Ovary (tissue), 7 donors: ENCODE measurements at regions not wholly inside any gene's neighbourhood (a gene's known extent, or its start where the extent isn't known, plus 50 kb on each side); places are given as distances from the start of the nearest gene placed in this dataset.

Experiments
- DNase-seq, 5 donors: peaks; one replicate each; pipeline ENCODE4 v3.0.0-alpha.2; 2019 to 2020
- H3K27ac ChIP-seq, 2 donors: fragments of 200-600 bp; one replicate each; pipeline versions ENCODE4 v1.5.1 to v1.8.0; 2019 to 2022
- H3K27me3 ChIP-seq: fragments of 200-600 bp; one replicate; pipeline ENCODE4 v1.8.0; 2022
- H3K36me3 ChIP-seq: fragments of 200-600 bp; sonication (generic); one replicate; pipeline ENCODE4 v1.5.1; 2019
- H3K4me1 ChIP-seq: one replicate; pipeline ENCODE4 v1.8.1; 2013; ENCODE audit warnings: mild to moderate bottlenecking, moderate library complexity; ENCODE audit not compliant: insufficient read depth
- H3K4me3 ChIP-seq: fragments of 200-600 bp; sonication (generic); one replicate; pipeline ENCODE4 v1.5.1; 2017
- H3K9me3 ChIP-seq, 2 donors: fragments of 200-600 bp in 1 of 2; sonication (generic) in 1 of 2; one replicate each; pipeline versions ENCODE4 v1.5.1 to v1.8.1; 2013 to 2019; ENCODE audit warnings: mild to moderate bottlenecking in 1 of 2, moderate library complexity in 1 of 2
- EP300 ChIP-seq: sonication (generic); formaldehyde crosslinking; IDR thresholded peaks from one replicate; pipeline ENCODE4 v1.6.1; 2017; ENCODE audit warnings: antibody characterized with exemption
- POLR2A ChIP-seq: fragments of 450-650 bp; IDR thresholded peaks from one replicate; pipeline ENCODE4 v1.6.1; 2017; ENCODE audit warnings: antibody characterized with exemption, mild to moderate bottlenecking, moderate library complexity
- WGBS, 3 donors: extraction: QIAGEN DNeasy Blood & Tissue Kit in 1 of 3; methylation state at CpG; one replicate each; pipeline versions ENCODE4 v1.1.5 to v1.1.7; 2013 to 2017; 5-methylcytosine and 5-hydroxymethylcytosine counted together
- intact Hi-C, 4 donors: fragments of 100-400 bp; cut with DNase I; formaldehyde crosslinking; loops; one replicate each; pipeline versions ENCODE4 v1.11.0 to v1.15.1; 2022 to 2023
- TF ChIP-seq, protein P1 (sequence below), 3 donors: fragments of 450-650 bp in 2 of 3; fragments of 200-600 bp in 1 of 3; IDR thresholded peaks; one replicate each; pipeline versions ENCODE4 v1.5.1 to v1.8.0; 2016 to 2022; ENCODE audit warnings: antibody characterized with exemption in 3 of 3, mild to moderate bottlenecking in 1 of 3
- donor health status: DM: no; HTN: no; CAD: no; lungs with moderate emphysema.
- donor health status: DM: no; HTN: no; CAD: no.
- donor health status: Bipolar disorder and iron deficiency.
- donor health status: DM: no; HTN: no; CAD: no.
- donor health status: DM: yes; HTN: yes; CAD: no.

DNA sequence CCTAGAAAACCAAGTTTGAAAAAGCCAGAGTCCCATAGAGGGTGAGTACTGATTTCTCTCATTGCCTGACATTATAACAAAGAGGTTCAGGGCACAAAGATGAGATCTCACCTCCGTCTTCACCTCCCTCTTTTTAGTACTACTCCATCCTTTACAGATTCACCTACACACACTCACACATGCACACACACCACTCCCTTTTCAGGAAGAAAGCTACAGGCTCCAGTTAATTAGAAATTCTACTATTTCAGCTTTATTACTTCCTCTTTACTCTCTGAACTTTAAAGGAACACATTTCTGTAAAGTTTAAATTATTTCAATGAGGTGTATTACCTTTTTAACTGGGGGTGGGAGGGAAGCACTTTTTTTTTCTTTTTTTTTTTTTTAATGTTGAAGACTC, 59.6 kb upstream of the PRDX6 start:
- Histone ChIP-seq H3K27ac (no peak overlapping the region), H3K4me1 (peaks cover 3% of the 10 kb centered on the region), H3K9me3 (no peaks in the 10 kb centered on the region), H3K4me3 (no peak overlapping the region), H3K36me3 (no peaks in the 10 kb centered on the region), H3K27me3 (no peaks in the 10 kb centered on the region)
- TF ChIP-seq POLR2A = no peak
- TF ChIP-seq, protein P1, sequence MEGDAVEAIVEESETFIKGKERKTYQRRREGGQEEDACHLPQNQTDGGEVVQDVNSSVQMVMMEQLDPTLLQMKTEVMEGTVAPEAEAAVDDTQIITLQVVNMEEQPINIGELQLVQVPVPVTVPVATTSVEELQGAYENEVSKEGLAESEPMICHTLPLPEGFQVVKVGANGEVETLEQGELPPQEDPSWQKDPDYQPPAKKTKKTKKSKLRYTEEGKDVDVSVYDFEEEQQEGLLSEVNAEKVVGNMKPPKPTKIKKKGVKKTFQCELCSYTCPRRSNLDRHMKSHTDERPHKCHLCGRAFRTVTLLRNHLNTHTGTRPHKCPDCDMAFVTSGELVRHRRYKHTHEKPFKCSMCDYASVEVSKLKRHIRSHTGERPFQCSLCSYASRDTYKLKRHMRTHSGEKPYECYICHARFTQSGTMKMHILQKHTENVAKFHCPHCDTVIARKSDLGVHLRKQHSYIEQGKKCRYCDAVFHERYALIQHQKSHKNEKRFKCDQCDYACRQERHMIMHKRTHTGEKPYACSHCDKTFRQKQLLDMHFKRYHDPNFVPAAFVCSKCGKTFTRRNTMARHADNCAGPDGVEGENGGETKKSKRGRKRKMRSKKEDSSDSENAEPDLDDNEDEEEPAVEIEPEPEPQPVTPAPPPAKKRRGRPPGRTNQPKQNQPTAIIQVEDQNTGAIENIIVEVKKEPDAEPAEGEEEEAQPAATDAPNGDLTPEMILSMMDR (IDR thresholded peaks at IDR 0.05) = no peak
- TF ChIP-seq EP300 = no peak
- WGBS, 3 donors = 84 to 90% (median 86%) methylated on average over 1 of the region's 1 CpG
- DNase-seq = no peak
- intact Hi-C loops = loop anchor here in 2 of 4 donors (10.0 kb wide), 3 partner anchors 407 to 1327 kb away; partner anchors contain the start of genes CENPL (in 1 of the 2) and DARS2 (in 1 of the 2)

DNA sequence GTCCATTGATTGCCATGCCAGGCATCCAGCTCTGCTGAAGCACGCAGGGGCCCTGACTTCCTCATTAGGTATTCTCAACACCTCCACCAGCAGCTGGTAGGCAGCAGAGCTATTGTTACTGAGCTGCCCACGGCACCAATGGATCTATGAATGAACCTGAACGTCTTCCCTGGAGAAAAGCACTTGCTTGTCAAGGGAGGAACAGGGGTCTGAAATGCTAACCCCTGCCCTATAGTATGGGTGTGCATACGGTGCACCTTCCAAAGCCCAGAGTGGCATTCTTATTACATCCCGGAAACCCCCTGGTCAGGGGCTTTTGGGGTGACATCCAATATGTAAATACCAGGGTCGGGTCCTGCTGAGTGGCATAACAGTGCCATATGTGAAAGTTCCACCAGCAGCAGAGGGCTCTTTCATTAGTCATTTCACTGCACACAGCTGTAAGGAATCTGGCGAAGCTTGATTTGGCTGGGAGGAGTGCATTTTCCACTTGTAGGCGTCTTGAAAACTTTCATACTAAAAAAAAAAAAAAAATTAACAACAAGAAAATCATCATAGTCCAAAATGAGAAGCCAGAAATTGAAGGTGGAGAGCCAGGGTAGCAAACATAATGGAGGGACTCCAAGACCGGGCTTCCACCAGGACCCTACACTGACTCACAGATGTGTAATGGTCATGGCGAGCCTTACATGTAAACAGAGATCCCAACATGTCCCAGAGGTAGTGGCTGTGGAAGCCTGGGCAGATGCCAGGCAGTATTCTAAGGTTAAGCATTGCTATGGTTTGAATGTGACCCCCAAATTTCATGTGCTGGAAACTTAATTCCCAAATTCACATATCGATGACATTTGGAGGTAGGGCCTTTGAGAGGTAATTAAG, 58.8 kb upstream of the PRDX6 start:
- TF ChIP-seq, protein P1 (IDR thresholded peaks at IDR 0.05) = no peak
- TF ChIP-seq POLR2A (no peak), EP300 (no peak)
- H3K4me3 ChIP-seq = no peak overlapping the region
- 83 to 88% (median 88%) methylated on average over 11 of the region's 11 CpGs for WGBS, 3 donors

DNA sequence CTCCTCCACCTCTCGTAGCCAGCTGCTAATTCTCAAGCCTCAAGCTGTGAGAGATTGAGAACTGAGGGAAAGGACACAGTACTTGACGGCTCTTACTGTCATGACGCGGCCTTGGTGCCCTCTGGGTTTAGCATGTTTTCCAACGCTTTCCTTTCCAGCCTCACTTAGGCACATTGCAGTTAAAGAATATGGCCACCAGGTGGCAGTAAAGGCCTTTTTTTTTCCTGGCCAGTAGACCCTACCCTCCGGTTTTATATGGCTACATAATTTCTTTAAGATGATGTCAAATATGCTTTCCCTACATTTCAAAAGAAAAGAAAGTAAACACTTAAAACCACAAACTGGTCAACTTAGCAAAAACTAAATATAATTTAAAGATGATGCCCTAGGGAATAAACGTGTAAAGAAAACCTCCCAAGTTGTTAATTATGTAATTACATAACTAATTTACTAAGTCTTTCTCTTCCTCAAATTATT, 56.8 kb upstream of the PRDX6 start:
- TF ChIP-seq, protein P1 (IDR thresholded peaks at IDR 0.05) = peak; percentile 66 to 89 (median 79)
- TF ChIP-seq EP300 = no peak
- peak; percentile 31 to 64 (median 49) for DNase-seq
- Histone ChIP-seq H3K9me3 (no peaks in the 10 kb centered on the region), H3K27ac (no peak overlapping the region), H3K36me3 (no peaks in the 10 kb centered on the region), H3K4me3 (no peak overlapping the region), H3K27me3 (no peaks in the 10 kb centered on the region), H3K4me1 (peaks cover 1% of the 10 kb centered on the region)
- WGBS, 3 donors = 5 to 16% (median 14%) methylated on average over 7 of the region's 7 CpGs
- intact Hi-C loops = loop anchor here in 3 of 4 donors (5.0 to 10.0 kb wide), 2 partner anchors 404 to 407 kb away; partner anchors contain the start of genes CENPL (in 2 of the 3) and DARS2 (in 2 of the 3)

More for the DNA sequence above, 58.8 kb upstream of the PRDX6 start:
- intact Hi-C loops = loop anchor here in 2 of 4 donors (10.0 kb wide), 3 partner anchors 406 to 1326 kb away; partner anchors contain the start of genes CENPL (in 1 of the 2) and DARS2 (in 1 of the 2)
- DNase-seq = no peak
- H3K36me3 ChIP-seq = no peaks in the 10 kb centered on the region
- peaks cover 3% of the 10 kb centered on the region for H3K4me1 ChIP-seq
- H3K27ac ChIP-seq = no peak overlapping the region
- no peaks in the 10 kb centered on the region for H3K27me3 ChIP-seq
- no peaks in the 10 kb centered on the region for H3K9me3 ChIP-seq

DNA sequence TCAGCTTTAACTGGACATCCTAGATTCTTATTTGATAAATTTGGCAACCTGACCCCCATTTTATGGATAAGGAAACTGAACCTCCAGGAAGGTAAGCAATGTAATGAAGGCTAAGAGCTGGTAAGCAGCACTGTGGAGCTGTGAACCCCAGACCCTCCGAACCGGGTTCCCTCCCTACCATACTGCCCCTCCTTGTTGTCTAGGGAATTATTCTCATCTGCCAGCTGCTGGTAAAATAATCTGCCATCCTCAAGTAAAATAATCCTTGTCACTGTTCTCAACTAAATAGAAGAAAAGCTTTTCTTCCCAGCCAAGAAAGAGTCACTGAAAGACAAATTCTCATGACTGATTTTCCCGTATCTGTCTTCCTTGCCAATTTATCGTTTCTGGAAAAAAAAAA, 55.8 kb upstream of the PRDX6 start:
- no peak for DNase-seq
- intact Hi-C loops = loop anchor here in 3 of 4 donors (5.0 to 10.0 kb wide), 2 partner anchors 404 to 406 kb away; partner anchors contain the start of genes CENPL (in 2 of the 3) and DARS2 (in 2 of the 3)
- 15 to 46% (median 33%) methylated on average over 4 of the region's 4 CpGs for WGBS, 3 donors
- H3K27ac ChIP-seq = no peak overlapping the region
- no peaks in the 10 kb centered on the region for H3K36me3 ChIP-seq
- H3K9me3 ChIP-seq = no peaks in the 10 kb centered on the region
- H3K4me3 ChIP-seq = no peak overlapping the region
- H3K27me3 ChIP-seq = no peaks in the 10 kb centered on the region
- TF ChIP-seq POLR2A (no peak), EP300 (no peak)
- TF ChIP-seq, protein P1 (IDR thresholded peaks at IDR 0.05) = no peak
- peaks cover 1% of the 10 kb centered on the region for H3K4me1 ChIP-seq
